ENCODE measurements at regions not wholly inside any gene's neighbourhood (a gene's known extent, or its start where the extent isn't known, plus 50 kb on each side); places are given as distances from the start of the nearest gene placed in this dataset.

DNA sequence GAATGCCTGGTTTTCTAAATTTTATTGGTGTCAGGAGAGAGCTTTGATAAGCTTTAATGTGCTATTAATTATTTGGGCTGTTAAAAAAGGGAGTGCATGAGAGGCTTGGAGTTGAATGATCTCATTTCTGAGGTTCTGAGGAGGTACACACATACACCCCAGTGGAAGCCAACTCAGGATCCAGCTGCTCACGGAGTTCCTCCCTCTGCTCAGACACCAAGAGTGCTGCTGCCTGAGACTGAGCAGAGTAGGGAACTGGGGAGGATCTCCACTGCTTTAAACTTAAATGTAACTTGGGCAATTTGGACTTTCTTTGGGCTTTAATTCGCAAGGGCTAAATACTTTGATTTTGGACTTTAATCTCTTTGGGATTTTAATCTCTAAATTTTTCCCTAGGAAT is 414.4 kb upstream of the CADM1 start:
- TF ChIP-seq POLR2A (IDR thresholded peaks at IDR 0.05) (no peak), POLR2AphosphoS5 (IDR thresholded peaks at IDR 0.05) (no peak)
- TF ChIP-seq, protein P1, sequence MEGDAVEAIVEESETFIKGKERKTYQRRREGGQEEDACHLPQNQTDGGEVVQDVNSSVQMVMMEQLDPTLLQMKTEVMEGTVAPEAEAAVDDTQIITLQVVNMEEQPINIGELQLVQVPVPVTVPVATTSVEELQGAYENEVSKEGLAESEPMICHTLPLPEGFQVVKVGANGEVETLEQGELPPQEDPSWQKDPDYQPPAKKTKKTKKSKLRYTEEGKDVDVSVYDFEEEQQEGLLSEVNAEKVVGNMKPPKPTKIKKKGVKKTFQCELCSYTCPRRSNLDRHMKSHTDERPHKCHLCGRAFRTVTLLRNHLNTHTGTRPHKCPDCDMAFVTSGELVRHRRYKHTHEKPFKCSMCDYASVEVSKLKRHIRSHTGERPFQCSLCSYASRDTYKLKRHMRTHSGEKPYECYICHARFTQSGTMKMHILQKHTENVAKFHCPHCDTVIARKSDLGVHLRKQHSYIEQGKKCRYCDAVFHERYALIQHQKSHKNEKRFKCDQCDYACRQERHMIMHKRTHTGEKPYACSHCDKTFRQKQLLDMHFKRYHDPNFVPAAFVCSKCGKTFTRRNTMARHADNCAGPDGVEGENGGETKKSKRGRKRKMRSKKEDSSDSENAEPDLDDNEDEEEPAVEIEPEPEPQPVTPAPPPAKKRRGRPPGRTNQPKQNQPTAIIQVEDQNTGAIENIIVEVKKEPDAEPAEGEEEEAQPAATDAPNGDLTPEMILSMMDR (IDR thresholded peaks at IDR 0.05), result no peak
- H3K9me3 ChIP-seq, result no peaks in the 10 kb centered on the region
- intact Hi-C loops (cut with DNase I), result no loop called here

DNA sequence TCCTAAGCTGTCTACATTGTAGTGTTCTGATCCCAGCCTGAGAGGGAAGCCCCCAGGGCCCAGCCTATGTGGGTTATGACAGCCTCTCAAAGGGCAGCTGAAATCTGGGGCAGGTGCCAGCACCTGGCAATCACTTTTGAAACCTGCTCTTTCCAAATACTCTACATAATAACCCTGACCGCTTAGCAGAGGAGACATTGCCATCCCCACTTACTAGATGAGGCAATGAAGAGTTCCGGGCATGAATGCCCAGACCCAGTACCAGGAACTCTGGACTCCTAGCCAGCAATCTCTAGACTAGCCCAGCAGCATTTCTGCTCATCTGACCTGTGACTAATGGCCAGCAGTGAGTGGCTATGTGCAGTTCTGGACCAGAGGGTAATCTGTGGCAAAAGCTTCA is 412.4 kb upstream of the CADM1 start:
- Histone ChIP-seq H3K27ac (no peak overlapping the region), H3K4me1 (replicated peaks) (no peaks in the 10 kb centered on the region), H3K9me3 (no peaks in the 10 kb centered on the region), H3K27me3 (replicated peaks; ENCODE audit: insufficient read depth) (no peaks in the 10 kb centered on the region), H3K36me3 (no peaks in the 10 kb centered on the region), H3K4me3 (no peak overlapping the region)
- WGBS, result 77% methylated on average over 2 of the region's 2 CpGs
- TF ChIP-seq POLR2A (IDR thresholded peaks at IDR 0.05), result no peak
- no peak for TF ChIP-seq POLR2AphosphoS5 (IDR thresholded peaks at IDR 0.05)
- TF ChIP-seq, protein P1 (IDR thresholded peaks at IDR 0.05), result no peak
- intact Hi-C loops (cut with DNase I), result no loop called here
- DNase-seq (ENCODE audit: low spot score), result no peak

More for the DNA sequence above, 414.4 kb upstream of the CADM1 start:
- 86% methylated on average over 2 of the region's 2 CpGs for WGBS
- DNase-seq (ENCODE audit: low spot score), result no peak
- H3K4me3 ChIP-seq, result no peak overlapping the region
- no peaks in the 10 kb centered on the region for H3K4me1 ChIP-seq (replicated peaks)
- H3K27ac ChIP-seq, result no peak overlapping the region
- no peaks in the 10 kb centered on the region for H3K27me3 ChIP-seq (replicated peaks; ENCODE audit: insufficient read depth)
- H3K36me3 ChIP-seq, result no peaks in the 10 kb centered on the region

DNA sequence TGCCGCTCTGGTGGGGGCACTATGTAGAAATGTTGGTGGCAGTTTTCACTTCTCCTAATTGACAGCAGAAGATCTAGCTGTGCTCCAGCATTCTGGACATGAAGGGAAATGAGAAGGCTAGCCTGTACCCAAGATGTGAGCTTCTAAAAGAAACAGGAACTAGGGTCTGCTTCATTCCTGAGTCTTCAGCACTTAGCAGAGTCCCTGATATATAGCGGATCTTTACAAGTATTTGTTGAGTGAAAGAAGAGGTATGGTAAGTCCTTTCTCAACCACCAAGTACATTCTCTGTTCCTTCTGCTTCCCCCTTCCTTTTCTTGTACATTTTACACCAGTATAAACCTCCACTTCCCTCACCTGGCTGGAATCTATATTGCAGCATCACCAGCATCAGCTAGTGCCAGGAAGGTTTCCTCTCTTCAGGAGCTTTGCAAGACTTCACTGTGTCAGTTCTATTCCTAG is 408.3 kb upstream of the CADM1 start:
- no peak overlapping the region for H3K27ac ChIP-seq
- intact Hi-C loops (cut with DNase I), result no loop called here

DNA sequence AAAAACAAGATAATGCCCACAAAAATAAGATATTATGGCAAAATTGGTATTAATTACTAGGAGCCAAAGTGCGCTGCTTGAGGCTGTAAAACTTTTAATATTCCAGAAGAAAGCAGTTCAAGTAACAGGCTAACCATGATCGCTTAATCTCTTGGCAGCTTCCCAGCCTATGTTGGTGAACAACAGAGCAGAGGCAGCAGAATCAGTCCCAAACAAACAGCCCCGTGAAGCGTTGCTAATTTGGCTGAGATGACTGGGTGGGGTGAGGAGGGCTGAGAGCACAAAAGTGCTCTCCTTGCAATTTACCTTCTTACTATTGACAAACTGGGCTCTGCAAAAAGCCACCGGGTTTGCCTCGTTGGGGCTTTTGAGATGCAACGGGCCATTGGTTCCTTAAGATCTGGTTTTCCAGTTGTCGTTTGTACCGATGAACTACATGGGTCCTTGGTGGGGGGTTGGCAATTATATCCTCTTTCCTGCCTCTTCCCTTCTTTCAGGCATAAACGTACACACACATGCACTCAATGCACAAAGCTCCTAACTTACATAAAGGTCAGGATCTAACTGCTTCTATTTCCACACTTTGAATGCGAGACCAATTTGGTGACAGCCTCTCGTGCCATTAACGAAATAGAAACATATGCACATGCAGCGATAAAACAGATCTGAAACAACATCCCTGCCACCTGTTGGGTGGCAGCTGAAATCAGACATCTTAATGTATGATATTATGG is 407.6 kb upstream of the CADM1 start:
- Histone ChIP-seq H3K9me3 (no peaks in the 10 kb centered on the region), H3K27me3 (replicated peaks; ENCODE audit: insufficient read depth) (no peaks in the 10 kb centered on the region), H3K27ac (no peak overlapping the region), H3K4me3 (no peak overlapping the region), H3K4me1 (replicated peaks) (no peaks in the 10 kb centered on the region), H3K36me3 (no peaks in the 10 kb centered on the region)
- TF ChIP-seq POLR2A (IDR thresholded peaks at IDR 0.05) (no peak), POLR2AphosphoS5 (IDR thresholded peaks at IDR 0.05) (no peak)
- TF ChIP-seq, protein P1 (IDR thresholded peaks at IDR 0.05), result no peak
- no peak for DNase-seq (ENCODE audit: low spot score)
- 60% methylated on average over 14 of the region's 14 CpGs for WGBS
- intact Hi-C loops (cut with DNase I), result no loop called here

More for the DNA sequence above, 408.3 kb upstream of the CADM1 start:
- 96% methylated on average over 2 of the region's 2 CpGs for WGBS
- TF ChIP-seq POLR2A (IDR thresholded peaks at IDR 0.05) (no peak), POLR2AphosphoS5 (IDR thresholded peaks at IDR 0.05) (no peak)
- TF ChIP-seq, protein P1 (IDR thresholded peaks at IDR 0.05), result no peak
- DNase-seq (ENCODE audit: low spot score), result no peak
- H3K27me3 ChIP-seq (replicated peaks; ENCODE audit: insufficient read depth), result no peaks in the 10 kb centered on the region
- no peaks in the 10 kb centered on the region for H3K36me3 ChIP-seq
- no peaks in the 10 kb centered on the region for H3K4me1 ChIP-seq (replicated peaks)
- H3K4me3 ChIP-seq, result no peak overlapping the region
- no peaks in the 10 kb centered on the region for H3K9me3 ChIP-seq

DNA sequence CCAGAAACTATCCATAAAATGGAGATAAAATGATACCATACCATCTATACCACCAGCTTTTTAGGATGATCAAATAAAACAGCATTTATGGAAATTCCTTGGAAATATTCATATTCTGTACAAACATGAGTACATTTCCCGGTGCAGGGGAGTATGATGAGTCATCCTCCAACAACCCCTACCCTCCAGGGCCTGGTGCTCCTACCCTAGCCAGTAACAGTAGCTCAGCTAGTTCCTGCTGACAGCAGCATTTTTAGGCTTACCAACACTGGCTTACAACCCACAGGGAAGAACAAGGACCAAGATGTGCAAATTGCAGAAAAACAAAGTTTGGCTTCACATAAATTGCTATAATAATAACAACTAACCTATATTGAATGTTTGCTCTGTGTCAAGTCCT is 406.2 kb upstream of the CADM1 start:
- no peak for DNase-seq (ENCODE audit: low spot score)
- intact Hi-C loops (cut with DNase I), result no loop called here
- H3K4me1 ChIP-seq (replicated peaks), result no peaks in the 10 kb centered on the region
- 75% methylated on average over 1 of the region's 1 CpG for WGBS
- H3K9me3 ChIP-seq, result no peaks in the 10 kb centered on the region
- no peak overlapping the region for H3K4me3 ChIP-seq
- no peaks in the 10 kb centered on the region for H3K36me3 ChIP-seq
- no peaks in the 10 kb centered on the region for H3K27me3 ChIP-seq (replicated peaks; ENCODE audit: insufficient read depth)
- no peak overlapping the region for H3K27ac ChIP-seq
- TF ChIP-seq, protein P1 (IDR thresholded peaks at IDR 0.05), result no peak
- TF ChIP-seq POLR2AphosphoS5 (IDR thresholded peaks at IDR 0.05), result no peak
- no peak for TF ChIP-seq POLR2A (IDR thresholded peaks at IDR 0.05)

Data from prostate gland (tissue), 2 donors.